ENCODE measurements at regions not wholly inside any gene's neighbourhood (a gene's known extent, or its start where the extent isn't known, plus 50 kb on each side); places are given as distances from the start of the nearest gene placed in this dataset.
A peak's percentile ranks its signal among the peaks of the same experiment; 100 is the strongest.

DNA sequence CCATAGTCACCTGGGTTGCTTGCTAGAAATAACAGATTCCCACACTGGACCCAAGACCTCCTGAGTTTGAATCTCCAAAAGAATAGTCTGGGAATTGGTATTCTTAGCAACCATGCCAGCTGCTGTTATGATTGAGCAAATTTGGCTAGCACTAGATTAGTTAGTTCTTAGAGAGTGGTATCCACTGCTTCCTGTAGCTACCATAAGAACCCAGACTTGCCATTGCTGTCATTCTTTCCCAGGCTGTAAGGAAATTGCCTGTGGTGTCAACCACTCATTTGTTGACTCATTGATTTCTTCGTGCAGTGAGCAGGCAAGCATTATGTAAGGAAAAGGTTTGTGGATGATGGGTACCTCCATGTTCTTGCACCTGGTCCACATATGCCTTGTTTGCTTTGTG, 201.8 kb upstream of the RGS6 start:
- Mint-ChIP-seq H3K4me3 (ENCODE audit: unreplicated experiment) (no peak overlapping the region), H3K27ac (ENCODE audit: unreplicated experiment) (no peak overlapping the region), H3K4me1 (ENCODE audit: low read depth) (peaks cover 40% of the 10 kb centered on the region), H3K9me3 (ENCODE audit: low read depth) (no peaks in the 10 kb centered on the region), H3K27me3 (ENCODE audit: low read depth) (no peaks in the 10 kb centered on the region), H3K36me3 (ENCODE audit: low read depth) (peaks cover 44% of the 10 kb centered on the region)
- DNase-seq (ENCODE audit: low spot score), result no peak
- TF ChIP-seq, protein P1, sequence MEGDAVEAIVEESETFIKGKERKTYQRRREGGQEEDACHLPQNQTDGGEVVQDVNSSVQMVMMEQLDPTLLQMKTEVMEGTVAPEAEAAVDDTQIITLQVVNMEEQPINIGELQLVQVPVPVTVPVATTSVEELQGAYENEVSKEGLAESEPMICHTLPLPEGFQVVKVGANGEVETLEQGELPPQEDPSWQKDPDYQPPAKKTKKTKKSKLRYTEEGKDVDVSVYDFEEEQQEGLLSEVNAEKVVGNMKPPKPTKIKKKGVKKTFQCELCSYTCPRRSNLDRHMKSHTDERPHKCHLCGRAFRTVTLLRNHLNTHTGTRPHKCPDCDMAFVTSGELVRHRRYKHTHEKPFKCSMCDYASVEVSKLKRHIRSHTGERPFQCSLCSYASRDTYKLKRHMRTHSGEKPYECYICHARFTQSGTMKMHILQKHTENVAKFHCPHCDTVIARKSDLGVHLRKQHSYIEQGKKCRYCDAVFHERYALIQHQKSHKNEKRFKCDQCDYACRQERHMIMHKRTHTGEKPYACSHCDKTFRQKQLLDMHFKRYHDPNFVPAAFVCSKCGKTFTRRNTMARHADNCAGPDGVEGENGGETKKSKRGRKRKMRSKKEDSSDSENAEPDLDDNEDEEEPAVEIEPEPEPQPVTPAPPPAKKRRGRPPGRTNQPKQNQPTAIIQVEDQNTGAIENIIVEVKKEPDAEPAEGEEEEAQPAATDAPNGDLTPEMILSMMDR (IDR thresholded peaks at IDR 0.05), result no peak

DNA sequence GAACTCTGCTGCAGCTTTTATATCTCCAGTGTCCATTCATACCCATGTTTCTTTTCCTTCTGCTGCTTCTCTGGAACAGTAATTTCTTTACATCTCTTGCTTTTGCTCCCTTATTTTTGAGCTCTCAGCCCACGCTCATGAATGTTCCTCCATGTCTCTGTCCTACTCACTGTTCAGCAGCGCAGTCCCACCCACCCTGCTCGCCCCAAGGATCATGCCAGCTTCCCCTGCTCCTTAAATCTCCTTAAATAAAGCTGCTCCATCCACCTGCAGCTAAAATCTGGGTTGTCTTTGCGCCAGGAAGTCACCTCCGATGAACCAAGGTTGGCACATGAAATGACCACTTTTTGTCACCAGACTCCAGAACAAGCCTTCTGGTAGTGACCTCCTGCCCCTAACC, 201.1 kb upstream of the RGS6 start:
- TF ChIP-seq, protein P1 (IDR thresholded peaks at IDR 0.05), result no peak
- Mint-ChIP-seq H3K27ac (ENCODE audit: unreplicated experiment) (peak overlapping the region; percentile 2), H3K4me1 (ENCODE audit: low read depth) (peaks cover 34% of the 10 kb centered on the region), H3K27me3 (ENCODE audit: low read depth) (no peaks in the 10 kb centered on the region), H3K36me3 (ENCODE audit: low read depth) (peaks cover 47% of the 10 kb centered on the region), H3K4me3 (ENCODE audit: unreplicated experiment) (no peak overlapping the region), H3K9me3 (ENCODE audit: low read depth) (no peaks in the 10 kb centered on the region)
- DNase-seq (ENCODE audit: low spot score), result no peak

DNA sequence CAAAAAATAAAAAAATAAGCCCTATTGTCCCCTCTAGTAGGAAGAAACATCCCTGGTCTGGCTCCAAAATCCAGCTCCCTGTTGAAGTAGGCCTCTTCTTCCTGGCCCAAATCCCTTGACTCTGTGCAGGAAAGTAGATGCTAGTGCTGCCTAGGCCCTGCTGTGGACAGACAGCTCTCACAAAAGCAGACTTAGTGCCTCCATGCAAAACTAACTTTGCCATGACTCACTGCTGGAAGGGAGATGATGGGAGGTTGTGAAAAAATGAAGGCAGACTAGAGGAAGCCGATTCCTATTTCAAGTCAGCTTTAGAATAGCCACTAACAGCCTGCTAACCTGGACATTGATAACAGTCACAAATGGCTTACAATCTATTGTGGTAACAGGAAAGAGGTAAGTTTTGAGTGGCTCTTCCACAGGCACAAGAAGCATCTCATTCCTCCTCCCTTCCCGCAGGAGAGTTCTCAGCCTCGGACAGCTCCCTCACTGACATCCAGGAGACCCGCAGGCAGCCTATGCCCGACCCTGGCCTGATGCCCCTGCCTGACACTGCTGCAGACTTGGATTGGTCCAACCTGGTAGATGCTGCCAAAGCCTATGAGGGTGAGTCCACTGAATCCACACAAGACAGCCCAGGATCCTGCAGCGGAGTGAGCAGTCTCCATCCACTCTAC, 198.9 kb upstream of the RGS6 start:
- Mint-ChIP-seq H3K36me3 (ENCODE audit: low read depth) (peaks cover 60% of the 10 kb centered on the region), H3K4me1 (ENCODE audit: low read depth) (peaks cover 27% of the 10 kb centered on the region), H3K4me3 (ENCODE audit: unreplicated experiment) (no peak overlapping the region), H3K27ac (ENCODE audit: unreplicated experiment) (peak overlapping the region; percentile 92), H3K9me3 (ENCODE audit: low read depth) (no peaks in the 10 kb centered on the region), H3K27me3 (ENCODE audit: low read depth) (no peaks in the 10 kb centered on the region)
- no peak for DNase-seq (ENCODE audit: low spot score)
- TF ChIP-seq, protein P1 (IDR thresholded peaks at IDR 0.05), result no peak

DNA sequence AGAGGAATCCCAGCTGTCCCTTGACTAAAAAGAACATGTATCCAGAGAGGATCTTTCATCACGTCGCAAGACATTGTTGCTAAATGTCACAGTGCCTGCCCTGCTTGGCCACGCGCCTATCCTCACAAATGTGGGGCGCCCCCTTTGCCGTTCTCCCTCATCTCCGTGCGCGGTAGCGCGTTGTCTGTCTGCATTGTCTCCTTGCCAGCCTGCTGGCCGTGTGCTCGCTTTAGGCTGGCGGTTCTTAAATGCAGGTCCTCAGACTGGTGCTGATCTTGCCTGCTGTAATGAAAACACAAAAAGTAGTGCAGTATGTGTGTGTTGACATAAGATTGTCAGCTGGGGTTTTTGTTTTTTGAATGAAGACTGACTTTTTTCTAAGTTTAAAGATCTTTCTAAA, 198.2 kb upstream of the RGS6 start:
- TF ChIP-seq, protein P1 (IDR thresholded peaks at IDR 0.05), result no peak
- H3K36me3 Mint-ChIP-seq (ENCODE audit: low read depth), result peaks cover 61% of the 10 kb centered on the region
- H3K27me3 Mint-ChIP-seq (ENCODE audit: low read depth), result no peaks in the 10 kb centered on the region
- H3K9me3 Mint-ChIP-seq (ENCODE audit: low read depth), result no peaks in the 10 kb centered on the region
- peaks cover 23% of the 10 kb centered on the region for H3K4me1 Mint-ChIP-seq (ENCODE audit: low read depth)
- no peak for DNase-seq (ENCODE audit: low spot score)
- H3K27ac Mint-ChIP-seq (ENCODE audit: unreplicated experiment), result peak overlapping the region; percentile 84
- H3K4me3 Mint-ChIP-seq (ENCODE audit: unreplicated experiment), result no peak overlapping the region

DNA sequence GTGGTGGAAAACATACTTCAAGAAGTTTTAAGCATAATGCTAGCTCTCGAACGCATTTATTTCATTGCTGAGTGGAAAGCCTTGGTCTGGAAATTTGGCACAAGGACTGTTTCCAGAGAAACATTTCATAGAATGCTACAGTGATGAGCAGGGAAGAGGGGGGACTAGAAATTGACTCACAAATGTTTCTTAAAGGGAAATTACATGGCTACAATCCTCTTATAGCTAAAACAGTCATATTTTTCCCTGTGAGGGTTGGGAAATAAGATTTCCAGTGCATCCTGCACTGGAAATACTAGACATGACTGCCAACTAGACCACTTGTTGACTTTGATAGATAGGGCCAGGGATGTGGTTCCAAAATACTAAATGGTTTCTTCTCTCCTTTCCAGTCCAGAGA, 197.3 kb upstream of the RGS6 start:
- TF ChIP-seq, protein P1 (IDR thresholded peaks at IDR 0.05), result no peak
- peaks cover 56% of the 10 kb centered on the region for H3K36me3 Mint-ChIP-seq (ENCODE audit: low read depth)

More for the DNA sequence above, 197.3 kb upstream of the RGS6 start:
- Mint-ChIP-seq H3K4me1 (ENCODE audit: low read depth) (peaks cover 27% of the 10 kb centered on the region), H3K4me3 (ENCODE audit: unreplicated experiment) (no peak overlapping the region), H3K27me3 (ENCODE audit: low read depth) (no peaks in the 10 kb centered on the region), H3K9me3 (ENCODE audit: low read depth) (no peaks in the 10 kb centered on the region), H3K27ac (ENCODE audit: unreplicated experiment) (no peak overlapping the region)
- DNase-seq (ENCODE audit: low spot score), result no peak
